Activated CD4-positive, alpha-beta T cell treated with anti-CD3 and anti-CD28 coated beads, Interleukin-2, Interleukin-4, amounts not matched to agents 100 ng/mL and 50 ng/mL, durations not matched to agents 16 hours and 8 hours (primary cell): ENCODE measurements at regions not wholly inside any gene's neighbourhood (a gene's known extent, or its start where the extent isn't known, plus 50 kb on each side); places are given as distances from the start of the nearest gene placed in this dataset.
"Not testable (repeated sequence)": the region's sequence is repeated elsewhere in the genome, so short reads cannot be mapped to it uniquely, and the experiment has no call there.

Experiments used
- DNase-seq: peaks from one replicate; pipeline ENCODE4 v3.0.0-alpha.2; 2020; ENCODE audit warnings: low spot score

GRCh38 chr14:28323951-28324741 lies 442.4 kb upstream of the FOXG1 start:
- no peak for DNase-seq

- DNase-seq, result no peak
Measured at GRCh38 chr14:28340816-28341215, 425.8 kb upstream of the FOXG1 start.

GRCh38 chr14:28344381-28344780 lies 422.2 kb upstream of the FOXG1 start:
- DNase-seq, result no peak

GRCh38 chr14:28348797-28349196 lies 417.8 kb upstream of the FOXG1 start:
- no peak for DNase-seq

- DNase-seq, result no peak
Measured at GRCh38 chr14:28356819-28357218, 409.8 kb upstream of the FOXG1 start.

GRCh38 chr14:28361486-28361885 lies 405.1 kb upstream of the FOXG1 start:
- DNase-seq, result no peak

- no peak for DNase-seq
Measured at GRCh38 chr14:28365510-28365909, 401.1 kb upstream of the FOXG1 start.

GRCh38 chr14:28373721-28374120 lies 392.9 kb upstream of the FOXG1 start:
- DNase-seq, result no peak

GRCh38 chr14:28375295-28375694 lies 391.3 kb upstream of the FOXG1 start:
- DNase-seq, result no peak

GRCh38 chr14:28381656-28382055 lies 384.9 kb upstream of the FOXG1 start:
- no peak for DNase-seq

- no peak for DNase-seq
Measured at GRCh38 chr14:28382444-28383190, 384.0 kb upstream of the FOXG1 start.

GRCh38 chr14:28398506-28398905 lies 368.1 kb upstream of the FOXG1 start:
- DNase-seq, result no peak

- not testable (repeated sequence) for DNase-seq
Measured at GRCh38 chr14:28401705-28402104, 364.9 kb upstream of the FOXG1 start.

GRCh38 chr14:28406196-28406595 lies 360.4 kb upstream of the FOXG1 start:
- DNase-seq, result no peak

GRCh38 chr14:28407031-28407825 lies 359.4 kb upstream of the FOXG1 start:
- DNase-seq, result no peak

GRCh38 chr14:28407996-28408395 lies 358.6 kb upstream of the FOXG1 start:
- DNase-seq, result no peak

GRCh38 chr14:28412077-28412476 lies 354.5 kb upstream of the FOXG1 start:
- no peak for DNase-seq

GRCh38 chr14:28426960-28427359 lies 339.6 kb upstream of the FOXG1 start:
- DNase-seq, result no peak

- no peak for DNase-seq
Measured at GRCh38 chr14:28436821-28437220, 329.8 kb upstream of the FOXG1 start.

GRCh38 chr14:28461389-28461788 lies 305.2 kb upstream of the FOXG1 start:
- DNase-seq, result no peak

GRCh38 chr14:28467611-28468010 lies 299.0 kb upstream of the FOXG1 start:
- DNase-seq, result no peak
